ENCODE measurements at regions not wholly inside any gene's neighbourhood (a gene's known extent, or its start where the extent isn't known, plus 50 kb on each side); places are given as distances from the start of the nearest gene placed in this dataset.

GRCh38 chr6:22636452-22636851, 67.1 kb downstream of the HDGFL1 start:
- Histone ChIP-seq H4K5ac (ENCODE audit: insufficient read length, low read depth, low read length) (no peak overlapping the region), H3K27ac (ENCODE audit: insufficient read length, low read depth, low read length) (no peak overlapping the region), H3T11ph (ENCODE audit: low read length) (no peak overlapping the region), H4K20me1 (ENCODE audit: control insufficient read depth, insufficient read depth, insufficient read length) (no peaks in the 10 kb centered on the region), H2AK5ac (ENCODE audit: insufficient read length, low read length) (no peak overlapping the region), H3K4me1 (ENCODE audit: insufficient read depth, low read length) (no peaks in the 10 kb centered on the region), H3K23ac (ENCODE audit: insufficient read length, low read depth, low read length) (no peak overlapping the region), H3K23me2 (ENCODE audit: insufficient read length, low read depth, low read length, poor library complexity, severe bottlenecking) (no peaks in the 10 kb centered on the region), H3K18ac (ENCODE audit: insufficient read length, low read depth, low read length) (no peak overlapping the region), H3K9ac (ENCODE audit: extremely low read depth, insufficient read length, low read length) (no peak overlapping the region), H4K91ac (ENCODE audit: insufficient read length, low read depth, low read length) (no peak overlapping the region), H2BK12ac (ENCODE audit: insufficient read length, low read depth, low read length) (no peak overlapping the region), H3K79me1 (ENCODE audit: insufficient read depth, low read depth, low read length, poor library complexity, severe bottlenecking) (no peaks in the 10 kb centered on the region), H2BK5ac (ENCODE audit: insufficient read length, low read length) (no peak overlapping the region), H2BK120ac (ENCODE audit: low read depth, low read length, poor library complexity, severe bottlenecking) (no peak overlapping the region), H2AFZ (ENCODE audit: low read length) (no peak overlapping the region), H3K4me2 (ENCODE audit: insufficient read depth, insufficient read length, low read length) (no peak overlapping the region), H3K14ac (ENCODE audit: insufficient read depth, low read length) (no peak overlapping the region), H4K8ac (replicated peaks; ENCODE audit: insufficient read length, low read depth, low read length) (no peak overlapping the region), H3K79me2 (ENCODE audit: insufficient read depth, low read length) (no peaks in the 10 kb centered on the region), H3K4ac (ENCODE audit: low read depth, low read length) (no peak overlapping the region), H3K27me3 (ENCODE audit: insufficient read depth, low read length) (no peaks in the 10 kb centered on the region), H2BK20ac (ENCODE audit: low read depth, low read length, poor library complexity, severe bottlenecking) (no peak overlapping the region), H2BK15ac (ENCODE audit: low read depth, low read length) (no peak overlapping the region), H3K56ac (ENCODE audit: insufficient read length, low read depth, low read length) (no peak overlapping the region), H3K9me3 (ENCODE audit: control insufficient read depth, low read depth, low read length) (no peaks in the 10 kb centered on the region)
- H3K4me3 Mint-ChIP-seq, result no peak overlapping the region
- H3K4me1 Mint-ChIP-seq, result peaks cover 12 to 15% of the 10 kb centered on the region in 2 experiments
- WGBS (ENCODE audit: extremely low coverage, insufficient read length, low lambda C conversion rate), result no CpG with 5 or more reads among the region's 4 CpGs
- DNase-seq, result no peak
- no peaks in the 10 kb centered on the region for H3K27me3 Mint-ChIP-seq (ENCODE audit: low read depth)
- TF ChIP-seq CTCF (conservative IDR thresholded peaks at IDR 0.05), result no peak
- no peaks in the 10 kb centered on the region for H3K9me3 Mint-ChIP-seq
- no peaks in the 10 kb centered on the region for H3K36me3 Mint-ChIP-seq (ENCODE audit: insufficient read depth in 1 of 3, low read depth in 3 of 3)
- no peak overlapping the region for H3K27ac Mint-ChIP-seq
